ENCODE measurements at regions not wholly inside any gene's neighbourhood (a gene's known extent, or its start where the extent isn't known, plus 50 kb on each side); places are given as distances from the start of the nearest gene placed in this dataset.

DNA sequence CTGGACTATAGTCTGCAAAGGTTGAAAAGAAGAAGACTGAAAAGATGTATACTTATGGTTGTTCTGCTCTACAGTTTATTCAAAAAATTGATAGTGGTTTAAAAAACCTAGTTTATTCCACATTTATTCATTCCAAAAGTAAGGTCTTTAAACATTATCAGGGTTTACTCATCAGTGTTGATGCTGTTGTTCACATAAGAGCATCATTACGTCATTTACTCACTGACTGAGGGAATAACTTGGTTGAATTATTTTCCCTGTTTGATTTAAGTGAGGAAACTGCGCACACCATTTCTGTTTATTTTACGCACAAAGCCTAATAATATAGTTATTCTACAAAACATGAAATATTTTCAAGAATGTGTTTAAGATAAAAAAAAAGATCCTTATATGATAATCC is 303.1 kb upstream of the PRKD1 start:
- Histone ChIP-seq H3K27me3 (no peaks in the 10 kb centered on the region), H3K4me3 (no peak overlapping the region), H3K9me3 (no peaks in the 10 kb centered on the region), H3K36me3 (no peaks in the 10 kb centered on the region), H3K4me1 (peaks cover 0 to 27% (median 9%) of the 10 kb centered on the region in 3 donors), H3K27ac (no peak overlapping the region)
- intact Hi-C loops (cut with DNase I): no loop called here
- DNase-seq: no peak
- WGBS, 2 donors: 59 to 91% methylated on average over 3 of the region's 3 CpGs
- TF ChIP-seq POLR2A (IDR thresholded peaks at IDR 0.05): no peak
- TF ChIP-seq, protein P1, sequence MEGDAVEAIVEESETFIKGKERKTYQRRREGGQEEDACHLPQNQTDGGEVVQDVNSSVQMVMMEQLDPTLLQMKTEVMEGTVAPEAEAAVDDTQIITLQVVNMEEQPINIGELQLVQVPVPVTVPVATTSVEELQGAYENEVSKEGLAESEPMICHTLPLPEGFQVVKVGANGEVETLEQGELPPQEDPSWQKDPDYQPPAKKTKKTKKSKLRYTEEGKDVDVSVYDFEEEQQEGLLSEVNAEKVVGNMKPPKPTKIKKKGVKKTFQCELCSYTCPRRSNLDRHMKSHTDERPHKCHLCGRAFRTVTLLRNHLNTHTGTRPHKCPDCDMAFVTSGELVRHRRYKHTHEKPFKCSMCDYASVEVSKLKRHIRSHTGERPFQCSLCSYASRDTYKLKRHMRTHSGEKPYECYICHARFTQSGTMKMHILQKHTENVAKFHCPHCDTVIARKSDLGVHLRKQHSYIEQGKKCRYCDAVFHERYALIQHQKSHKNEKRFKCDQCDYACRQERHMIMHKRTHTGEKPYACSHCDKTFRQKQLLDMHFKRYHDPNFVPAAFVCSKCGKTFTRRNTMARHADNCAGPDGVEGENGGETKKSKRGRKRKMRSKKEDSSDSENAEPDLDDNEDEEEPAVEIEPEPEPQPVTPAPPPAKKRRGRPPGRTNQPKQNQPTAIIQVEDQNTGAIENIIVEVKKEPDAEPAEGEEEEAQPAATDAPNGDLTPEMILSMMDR (IDR thresholded peaks at IDR 0.05): no peak

DNA sequence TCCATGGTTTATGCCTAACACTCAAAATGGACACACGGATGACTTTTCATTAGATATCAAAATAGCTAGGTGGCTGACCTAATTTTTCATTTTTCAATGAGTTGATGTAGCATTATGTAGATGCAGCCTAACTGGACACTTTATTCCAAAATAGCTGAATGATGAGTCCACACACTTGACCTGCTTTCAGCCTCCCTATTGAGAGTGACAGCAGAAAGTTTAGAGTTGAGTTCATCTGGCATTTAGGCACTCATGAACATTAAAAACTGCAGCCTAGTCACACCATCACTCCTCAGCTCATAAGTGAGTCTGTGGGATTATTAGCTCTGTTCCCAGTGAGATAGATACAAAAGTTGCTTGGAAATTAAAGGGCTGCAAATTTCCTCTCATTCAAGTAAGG is 307.3 kb upstream of the PRKD1 start:
- H3K27ac ChIP-seq: no peak overlapping the region
- H3K9me3 ChIP-seq: no peaks in the 10 kb centered on the region
- no peaks in the 10 kb centered on the region for H3K36me3 ChIP-seq
- DNase-seq: no peak
- H3K27me3 ChIP-seq: no peaks in the 10 kb centered on the region
- intact Hi-C loops (cut with DNase I): no loop called here
- no peaks in the 10 kb centered on the region for H3K4me1 ChIP-seq
- H3K4me3 ChIP-seq: no peak overlapping the region
- TF ChIP-seq, protein P1 (IDR thresholded peaks at IDR 0.05): no peak
- no peak for TF ChIP-seq POLR2A (IDR thresholded peaks at IDR 0.05)
- WGBS, 2 donors: 53 to 85% methylated on average over 1 of the region's 1 CpG

DNA sequence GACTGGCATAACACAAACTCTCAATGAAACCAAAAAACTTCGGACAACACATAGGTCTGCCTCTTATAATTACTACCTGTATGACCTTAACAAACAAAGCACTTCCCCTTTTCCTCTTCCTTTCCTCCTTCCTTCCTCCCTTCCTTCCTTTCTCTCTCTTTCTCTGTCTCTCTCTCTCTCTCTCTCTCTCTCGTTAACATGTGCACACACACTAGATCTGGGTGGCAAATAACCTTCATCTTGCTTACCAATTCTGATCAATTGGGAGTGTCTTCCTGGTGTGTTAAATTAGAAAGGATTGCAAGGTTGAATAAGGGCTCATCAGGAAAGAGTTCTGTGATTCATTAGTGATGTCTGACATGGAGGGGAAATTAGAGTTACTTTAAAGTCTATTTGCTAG is 307.8 kb upstream of the PRKD1 start:
- Histone ChIP-seq H3K27me3 (no peaks in the 10 kb centered on the region), H3K36me3 (no peaks in the 10 kb centered on the region), H3K9me3 (no peaks in the 10 kb centered on the region), H3K4me1 (no peaks in the 10 kb centered on the region), H3K4me3 (no peak overlapping the region), H3K27ac (no peak overlapping the region)
- intact Hi-C loops (cut with DNase I): no loop called here
- TF ChIP-seq POLR2A (IDR thresholded peaks at IDR 0.05): no peak
- TF ChIP-seq, protein P1 (IDR thresholded peaks at IDR 0.05): no peak
- 64 to 80% methylated on average over 2 of the region's 2 CpGs for WGBS, 2 donors
- DNase-seq: no peak

DNA sequence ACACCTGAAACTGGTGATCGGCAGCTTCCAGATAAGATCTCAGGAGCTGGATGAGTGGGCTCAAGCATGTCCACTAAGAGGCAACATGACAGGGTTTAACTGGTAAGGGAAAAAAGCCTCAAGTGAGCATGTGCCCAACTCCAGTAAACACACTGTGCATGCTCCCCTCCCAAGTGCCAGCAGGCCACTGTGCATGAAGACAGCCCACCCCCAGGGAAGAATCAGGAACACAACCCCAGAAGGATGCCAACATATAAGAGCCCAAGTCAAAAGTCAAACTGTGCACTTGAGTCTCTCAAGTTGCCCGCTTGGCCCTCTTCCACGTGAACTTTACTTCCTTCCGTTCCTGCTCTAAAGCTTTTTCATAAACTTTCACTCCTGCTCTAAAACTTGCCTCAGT is 311.3 kb upstream of the PRKD1 start:
- Histone ChIP-seq H3K27me3 (no peaks in the 10 kb centered on the region), H3K36me3 (no peaks in the 10 kb centered on the region), H3K27ac (no peak overlapping the region), H3K9me3 (no peaks in the 10 kb centered on the region), H3K4me1 (peaks cover 0 to 8% (median 0%) of the 10 kb centered on the region in 3 donors), H3K4me3 (no peak overlapping the region)
- DNase-seq: no peak
- intact Hi-C loops (cut with DNase I): no loop called here
- 88% methylated on average over 4 of the region's 4 CpGs for WGBS, 2 donors
- TF ChIP-seq POLR2A (IDR thresholded peaks at IDR 0.05): no peak
- TF ChIP-seq, protein P1 (IDR thresholded peaks at IDR 0.05): no peak

DNA sequence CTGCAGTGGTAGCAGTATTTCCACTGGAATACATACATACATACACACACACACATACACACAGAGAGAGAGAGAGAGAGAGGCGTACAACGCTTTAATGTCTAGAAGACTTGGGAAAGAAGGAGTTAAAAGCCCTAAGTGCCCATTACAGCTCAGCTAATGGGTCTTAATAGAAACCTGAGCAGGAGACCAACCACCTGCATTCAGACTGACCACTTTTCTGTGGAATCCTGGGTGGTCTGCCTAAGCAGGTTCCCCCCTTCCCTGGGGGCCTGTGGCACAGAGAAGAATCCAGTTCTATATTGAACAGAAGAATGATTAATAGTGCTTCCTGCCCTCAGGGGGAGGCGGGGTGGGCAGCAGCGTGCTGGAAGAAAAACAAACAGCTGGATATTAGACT is 312.4 kb upstream of the PRKD1 start:
- Histone ChIP-seq H3K9me3 (no peaks in the 10 kb centered on the region), H3K27me3 (no peaks in the 10 kb centered on the region), H3K36me3 (no peaks in the 10 kb centered on the region), H3K27ac (no peak overlapping the region), H3K4me3 (no peak overlapping the region), H3K4me1 (peaks cover 0 to 8% (median 0%) of the 10 kb centered on the region in 3 donors)
- intact Hi-C loops (cut with DNase I): no loop called here
- DNase-seq: no peak
- 53 to 66% methylated on average over 3 to 4 of the region's 4 CpGs for WGBS, 2 donors
- TF ChIP-seq, protein P1 (IDR thresholded peaks at IDR 0.05): no peak
- no peak for TF ChIP-seq POLR2A (IDR thresholded peaks at IDR 0.05)

Measured in esophagus squamous epithelium (tissue), 5 donors.